SK-N-SH treated with all-trans-retinoic acid at 6 μM for 48 hours (cell line): ENCODE measurements at regions not wholly inside any gene's neighbourhood (a gene's known extent, or its start where the extent isn't known, plus 50 kb on each side); places are given as distances from the start of the nearest gene placed in this dataset.

Experiments used
- ATAC-seq: fragments of 200-7000 bp; cut with Tn5 transposase; 3 replicates; pipeline ENCODE4 v1.9.1; 2020; ENCODE audit warnings: mild to moderate bottlenecking, moderate library complexity
- ARNTL ChIP-seq: fragments of 450-650 bp; formaldehyde crosslinking; IDR thresholded peaks from 2 replicates; pipeline ENCODE4 v1.5.0; 2020; ENCODE audit warnings: low read depth, mild to moderate bottlenecking, moderate library complexity, borderline replicate concordance
- BACH2 ChIP-seq: fragments of 250-450 bp; sonication (Bioruptor Pico); IDR thresholded peaks from 2 replicates; pipeline ENCODE4 v1.9.0; 2021; ENCODE audit warnings: mild to moderate bottlenecking, borderline replicate concordance
- CSDC2 ChIP-seq: fragments of 250-450 bp; sonication (Bioruptor Pico); IDR thresholded peaks from 2 replicates; pipeline ENCODE4 v1.5.0; 2020; ENCODE audit warnings: mild to moderate bottlenecking, moderate library complexity
- ESRRG ChIP-seq: fragments of 250-450 bp; sonication (Bioruptor Pico); IDR thresholded peaks from 2 replicates; pipeline ENCODE4 v1.6.1; 2021; ENCODE audit warnings: mild to moderate bottlenecking
- GLIS3 ChIP-seq: fragments of 250-450 bp; sonication (Bioruptor Pico); IDR thresholded peaks from 2 replicates; pipeline ENCODE4 v1.5.0; 2020; ENCODE audit warnings: mild to moderate bottlenecking, moderate library complexity
- ISL1 ChIP-seq: fragments of 250-450 bp; sonication (Bioruptor Pico); IDR thresholded peaks from 2 replicates; pipeline ENCODE4 v2.1.2; 2022; ENCODE audit warnings: mild to moderate bottlenecking, moderate library complexity
- OSR1 ChIP-seq: fragments of 250-450 bp; sonication (Bioruptor Pico); IDR thresholded peaks from 2 replicates; pipeline ENCODE4 v1.8.0; 2022; ENCODE audit warnings: moderate library complexity, mild to moderate bottlenecking, inconsistent platforms
- PPARA ChIP-seq: fragments of 250-450 bp; sonication (Bioruptor Pico); IDR thresholded peaks from 2 replicates; pipeline ENCODE4 v1.5.0; 2020; ENCODE audit warnings: mild to moderate bottlenecking, borderline replicate concordance
- RARB ChIP-seq: fragments of 250-450 bp; sonication (Bioruptor Pico); IDR thresholded peaks from 2 replicates; pipeline ENCODE4 v1.8.0; 2021; ENCODE audit warnings: mild to moderate bottlenecking, moderate library complexity
- SNAI2 ChIP-seq: fragments of 250-450 bp; sonication (Bioruptor Pico); IDR thresholded peaks from 2 replicates; pipeline ENCODE4 v1.5.0; 2020; ENCODE audit warnings: mild to moderate bottlenecking, moderate library complexity
- TCF4 ChIP-seq: fragments of 250-450 bp; sonication (Bioruptor Pico); IDR thresholded peaks from 2 replicates; pipeline ENCODE4 v1.8.0; 2021; ENCODE audit warnings: mild to moderate bottlenecking, moderate library complexity, borderline replicate concordance
- TOX ChIP-seq: fragments of 250-450 bp; sonication (Bioruptor Pico); IDR thresholded peaks from 2 replicates; pipeline ENCODE4 v1.8.0; 2021; ENCODE audit warnings: mild to moderate bottlenecking, moderate library complexity, borderline replicate concordance
- ZC3H10 ChIP-seq: fragments of 250-450 bp; sonication (Bioruptor Pico); IDR thresholded peaks from 2 replicates; pipeline ENCODE4 v1.5.1; 2021; ENCODE audit warnings: mild to moderate bottlenecking, moderate library complexity
- ZFP3 ChIP-seq: fragments of 250-450 bp; sonication (Bioruptor Pico); IDR thresholded peaks from 2 replicates; pipeline ENCODE4 v1.5.0; 2020; ENCODE audit warnings: mild to moderate bottlenecking, moderate library complexity
- ZFP30 ChIP-seq: fragments of 450-650 bp; formaldehyde crosslinking; IDR thresholded peaks from 2 replicates; pipeline ENCODE4 v1.5.0; 2022; ENCODE audit warnings: mild to moderate bottlenecking, moderate library complexity
- ZNF565 ChIP-seq: fragments of 450-650 bp; formaldehyde crosslinking; conservative IDR thresholded peaks from 2 replicates; pipeline ENCODE4 v1.5.0; 2020; ENCODE audit warnings: low read depth, mild to moderate bottlenecking, moderate library complexity
- ZNF70 ChIP-seq: fragments of 450-650 bp; formaldehyde crosslinking; IDR thresholded peaks from 2 replicates; pipeline ENCODE4 v1.5.0; 2020; ENCODE audit warnings: mild to moderate bottlenecking, moderate library complexity
- ZNF8 ChIP-seq: fragments of 450-650 bp; formaldehyde crosslinking; IDR thresholded peaks from 2 replicates; pipeline ENCODE4 v1.5.0; 2020; ENCODE audit warnings: mild to moderate bottlenecking, moderate library complexity
- TF ChIP-seq, protein P1 (sequence below): fragments of 250-450 bp; sonication (Bioruptor Pico); IDR thresholded peaks from 2 replicates; pipeline ENCODE4 v1.5.1; 2020; ENCODE audit warnings: low read depth, mild to moderate bottlenecking, moderate library complexity
- TF ChIP-seq, protein P2 (sequence below): fragments of 250-450 bp; sonication (Bioruptor Pico); IDR thresholded peaks from 2 replicates; pipeline ENCODE4 v1.5.1; 2021; ENCODE audit warnings: mild to moderate bottlenecking, moderate library complexity
- TF ChIP-seq, protein P3 (sequence below): fragments of 250-450 bp; sonication (Bioruptor Pico); IDR thresholded peaks from 2 replicates; pipeline ENCODE4 v1.8.0; 2020; ENCODE audit warnings: mild to moderate bottlenecking, moderate library complexity, borderline replicate concordance

DNA sequence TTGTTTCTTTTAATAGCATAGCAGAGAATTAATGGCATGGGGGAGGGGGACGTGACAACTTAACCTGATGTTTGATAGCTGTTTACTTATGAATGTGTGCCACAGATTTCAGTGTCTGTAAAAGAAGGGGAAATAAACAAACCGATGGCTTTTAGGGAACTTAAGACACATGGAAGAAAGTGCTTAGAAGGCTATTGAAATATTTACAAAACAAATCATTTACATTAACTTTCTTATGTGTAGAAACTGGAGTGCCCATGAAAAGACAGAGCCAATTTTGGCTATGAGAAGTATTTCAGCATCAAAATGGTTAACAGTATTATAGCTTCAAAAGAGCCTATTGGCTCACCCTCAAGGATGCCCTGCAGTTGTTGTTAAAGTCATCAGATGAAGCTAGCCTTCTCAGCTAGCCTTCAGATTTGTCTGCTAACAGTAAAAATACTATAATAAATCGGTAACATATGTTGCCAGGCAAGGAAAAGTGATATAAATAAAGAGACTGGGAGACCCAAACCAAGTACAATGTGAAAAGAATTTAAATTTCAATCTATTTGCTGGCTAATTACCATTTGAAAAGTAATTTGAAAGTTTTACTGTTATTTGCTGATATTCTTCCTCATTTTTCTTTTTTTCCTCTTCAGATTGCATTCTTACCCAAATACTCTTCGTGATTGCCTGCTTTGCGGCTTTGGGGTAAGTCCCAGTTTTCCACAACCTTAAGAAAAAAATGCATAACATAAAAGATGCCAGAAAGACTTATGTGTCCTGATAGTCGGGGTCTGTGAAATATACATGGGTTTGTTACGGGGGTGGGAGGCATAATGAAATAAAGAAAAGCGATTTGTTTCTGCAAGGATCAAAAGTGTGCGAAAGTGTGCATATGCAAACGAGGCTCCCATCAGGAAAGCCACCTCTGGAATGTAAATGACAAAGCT is 256.4 kb downstream of the MEIS1 start:
- ATAC-seq, result no peak
- TF ChIP-seq ZNF70 (CRISPR knock-in tag) (no peak), GLIS3 (CRISPR knock-in tag) (no peak)

DNA sequence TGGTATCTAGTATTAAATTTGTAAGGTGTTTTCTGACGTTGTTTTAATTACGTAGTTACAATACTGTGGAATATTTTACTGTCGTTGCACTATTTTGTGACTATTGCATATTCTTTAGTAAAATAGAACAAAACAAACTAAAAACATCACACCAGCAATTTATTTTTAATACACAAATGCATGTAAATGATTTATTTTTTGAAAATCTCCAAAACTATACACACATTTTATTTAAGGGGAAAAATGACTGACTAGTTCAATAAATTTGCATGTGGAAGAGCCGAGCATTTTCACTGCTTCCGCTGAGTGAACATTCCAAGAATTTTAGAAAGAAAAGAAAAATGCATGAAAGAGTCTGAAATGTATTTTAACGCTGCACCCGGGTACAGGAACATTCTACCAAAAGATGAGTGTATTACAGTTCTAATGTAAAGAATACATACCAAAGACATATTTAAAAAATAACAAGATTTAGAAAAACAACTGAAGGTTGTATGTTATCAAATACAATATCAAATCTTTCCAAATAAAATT is 257.7 kb downstream of the MEIS1 start:
- TF ChIP-seq RARB (CRISPR knock-in tag) (no peak), ISL1 (CRISPR knock-in tag) (no peak), CSDC2 (CRISPR knock-in tag) (no peak), GLIS3 (CRISPR knock-in tag) (no peak)
- TF ChIP-seq, protein P1, sequence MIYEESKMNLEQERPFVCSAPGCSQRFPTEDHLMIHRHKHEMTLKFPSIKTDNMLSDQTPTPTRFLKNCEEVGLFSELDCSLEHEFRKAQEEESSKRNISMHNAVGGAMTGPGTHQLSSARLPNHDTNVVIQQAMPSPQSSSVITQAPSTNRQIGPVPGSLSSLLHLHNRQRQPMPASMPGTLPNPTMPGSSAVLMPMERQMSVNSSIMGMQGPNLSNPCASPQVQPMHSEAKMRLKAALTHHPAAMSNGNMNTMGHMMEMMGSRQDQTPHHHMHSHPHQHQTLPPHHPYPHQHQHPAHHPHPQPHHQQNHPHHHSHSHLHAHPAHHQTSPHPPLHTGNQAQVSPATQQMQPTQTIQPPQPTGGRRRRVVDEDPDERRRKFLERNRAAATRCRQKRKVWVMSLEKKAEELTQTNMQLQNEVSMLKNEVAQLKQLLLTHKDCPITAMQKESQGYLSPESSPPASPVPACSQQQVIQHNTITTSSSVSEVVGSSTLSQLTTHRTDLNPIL, result no peak
- no peak for ATAC-seq

DNA sequence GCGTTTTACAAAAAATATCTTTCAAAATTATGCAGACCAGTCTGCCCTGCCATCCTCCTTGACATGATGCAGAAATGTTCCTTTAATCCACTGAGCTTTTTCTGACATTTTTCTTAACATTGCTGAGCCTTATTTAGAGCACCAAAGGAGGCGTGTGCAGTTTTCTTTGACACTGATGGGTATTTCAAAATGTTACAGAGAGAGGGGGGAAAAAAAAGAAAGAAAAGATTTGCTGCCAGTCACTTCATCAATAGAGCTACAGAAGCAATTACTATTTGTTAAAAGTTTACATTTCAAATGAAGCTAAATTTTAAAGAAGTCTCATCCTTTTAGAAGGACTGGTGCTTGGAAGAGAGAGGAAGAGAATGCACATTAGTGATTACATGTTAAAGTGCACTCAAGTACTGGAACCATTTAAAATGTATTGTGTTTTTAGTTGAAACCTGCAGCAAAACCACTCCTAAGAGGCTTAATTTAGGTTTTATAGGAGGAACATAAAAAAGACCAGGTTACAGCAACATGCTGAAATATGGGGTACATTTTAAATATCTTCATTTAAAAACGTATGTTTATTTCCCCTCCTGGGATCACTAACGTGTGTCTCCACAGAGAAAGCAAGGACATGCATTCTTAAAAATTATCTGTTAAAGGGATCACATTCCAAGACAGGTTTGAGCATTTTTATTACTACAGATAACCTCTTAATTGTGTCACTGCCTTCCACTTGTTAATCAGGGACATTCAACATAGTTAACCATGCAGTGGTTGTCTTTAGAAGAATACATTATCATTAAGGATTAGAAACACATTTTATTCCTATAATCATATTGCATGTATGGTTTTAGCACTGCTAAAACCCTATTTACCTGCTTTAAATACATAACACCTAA is 258.4 kb downstream of the MEIS1 start:
- ATAC-seq, result no peak
- TF ChIP-seq TCF4, result no peak
- TF ChIP-seq ZNF8 (CRISPR knock-in tag), result no peak
- no peak for TF ChIP-seq ISL1 (CRISPR knock-in tag)
- no peak for TF ChIP-seq OSR1 (CRISPR knock-in tag)
- TF ChIP-seq TOX (CRISPR knock-in tag), result no peak
- no peak for TF ChIP-seq ESRRG (CRISPR knock-in tag)
- no peak for TF ChIP-seq RARB (CRISPR knock-in tag)
- TF ChIP-seq ARNTL (CRISPR knock-in tag), result no peak
- TF ChIP-seq, protein P1, result no peak
- no peak for TF ChIP-seq ZFP3 (CRISPR knock-in tag)
- TF ChIP-seq PPARA (CRISPR knock-in tag), result no peak
- TF ChIP-seq ZFP30, result no peak
- no peak for TF ChIP-seq ZC3H10 (CRISPR knock-in tag)
- no peak for TF ChIP-seq SNAI2 (CRISPR knock-in tag)
- no peak for TF ChIP-seq CSDC2 (CRISPR knock-in tag)
- no peak for TF ChIP-seq BACH2 (CRISPR knock-in tag)
- TF ChIP-seq, protein P2, sequence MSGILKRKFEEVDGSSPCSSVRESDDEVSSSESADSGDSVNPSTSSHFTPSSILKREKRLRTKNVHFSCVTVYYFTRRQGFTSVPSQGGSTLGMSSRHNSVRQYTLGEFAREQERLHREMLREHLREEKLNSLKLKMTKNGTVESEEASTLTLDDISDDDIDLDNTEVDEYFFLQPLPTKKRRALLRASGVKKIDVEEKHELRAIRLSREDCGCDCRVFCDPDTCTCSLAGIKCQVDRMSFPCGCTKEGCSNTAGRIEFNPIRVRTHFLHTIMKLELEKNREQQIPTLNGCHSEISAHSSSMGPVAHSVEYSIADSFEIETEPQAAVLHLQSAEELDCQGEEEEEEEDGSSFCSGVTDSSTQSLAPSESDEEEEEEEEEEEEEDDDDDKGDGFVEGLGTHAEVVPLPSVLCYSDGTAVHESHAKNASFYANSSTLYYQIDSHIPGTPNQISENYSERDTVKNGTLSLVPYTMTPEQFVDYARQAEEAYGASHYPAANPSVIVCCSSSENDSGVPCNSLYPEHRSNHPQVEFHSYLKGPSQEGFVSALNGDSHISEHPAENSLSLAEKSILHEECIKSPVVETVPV, result no peak
- TF ChIP-seq, protein P3, sequence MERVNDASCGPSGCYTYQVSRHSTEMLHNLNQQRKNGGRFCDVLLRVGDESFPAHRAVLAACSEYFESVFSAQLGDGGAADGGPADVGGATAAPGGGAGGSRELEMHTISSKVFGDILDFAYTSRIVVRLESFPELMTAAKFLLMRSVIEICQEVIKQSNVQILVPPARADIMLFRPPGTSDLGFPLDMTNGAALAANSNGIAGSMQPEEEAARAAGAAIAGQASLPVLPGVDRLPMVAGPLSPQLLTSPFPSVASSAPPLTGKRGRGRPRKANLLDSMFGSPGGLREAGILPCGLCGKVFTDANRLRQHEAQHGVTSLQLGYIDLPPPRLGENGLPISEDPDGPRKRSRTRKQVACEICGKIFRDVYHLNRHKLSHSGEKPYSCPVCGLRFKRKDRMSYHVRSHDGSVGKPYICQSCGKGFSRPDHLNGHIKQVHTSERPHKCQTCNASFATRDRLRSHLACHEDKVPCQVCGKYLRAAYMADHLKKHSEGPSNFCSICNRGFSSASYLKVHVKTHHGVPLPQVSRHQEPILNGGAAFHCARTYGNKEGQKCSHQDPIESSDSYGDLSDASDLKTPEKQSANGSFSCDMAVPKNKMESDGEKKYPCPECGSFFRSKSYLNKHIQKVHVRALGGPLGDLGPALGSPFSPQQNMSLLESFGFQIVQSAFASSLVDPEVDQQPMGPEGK (CRISPR knock-in tag), result no peak

DNA sequence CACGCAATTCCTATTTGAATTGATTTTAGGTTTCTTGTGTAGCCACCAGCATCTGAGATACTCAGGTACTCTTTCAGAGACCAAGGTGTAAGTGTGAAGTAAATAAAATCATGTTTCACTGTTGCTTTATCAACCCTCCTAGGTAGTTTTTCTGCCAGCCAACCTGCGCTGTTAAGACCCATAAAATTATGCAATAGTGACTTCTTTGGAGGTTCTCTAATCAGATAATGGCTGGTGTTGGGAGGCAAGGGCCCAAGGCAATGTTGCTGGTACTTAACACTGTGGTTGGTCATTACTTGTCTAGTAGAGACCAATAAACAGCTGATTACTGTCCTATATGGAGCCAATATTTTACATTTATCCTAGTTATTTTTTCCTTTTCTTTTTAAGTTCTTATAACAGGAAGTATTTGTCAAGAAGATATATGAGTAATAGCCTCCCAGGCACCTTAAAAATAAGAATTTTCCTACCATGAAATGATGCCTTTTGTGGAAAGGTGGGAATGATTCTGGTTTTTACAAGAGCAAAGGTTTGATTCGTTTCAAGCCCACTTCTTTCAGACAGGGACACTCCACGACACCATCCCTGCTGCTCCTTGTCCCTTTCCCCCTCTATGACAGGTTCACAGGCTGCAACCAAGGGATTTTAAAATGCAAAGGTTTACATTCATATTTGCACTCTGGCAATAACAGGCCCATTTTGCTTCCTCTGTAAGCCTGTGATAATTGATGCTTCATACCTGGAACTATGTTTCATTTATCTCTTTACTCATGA is 259.3 kb downstream of the MEIS1 start:
- ATAC-seq, result no peak
- TF ChIP-seq RARB (CRISPR knock-in tag) (no peak), ESRRG (CRISPR knock-in tag) (no peak), ZC3H10 (CRISPR knock-in tag) (no peak), ZNF8 (CRISPR knock-in tag) (no peak), TOX (CRISPR knock-in tag) (no peak), ZFP3 (CRISPR knock-in tag) (no peak), ARNTL (CRISPR knock-in tag) (no peak), CSDC2 (CRISPR knock-in tag) (no peak), ZNF70 (CRISPR knock-in tag) (no peak), PPARA (CRISPR knock-in tag) (no peak), ZNF565 (CRISPR knock-in tag) (no peak), TCF4 (no peak)
- TF ChIP-seq, protein P2, result no peak
- TF ChIP-seq, protein P1, result no peak
